ENCODE measurements at regions not wholly inside any gene's neighbourhood (a gene's known extent, or its start where the extent isn't known, plus 50 kb on each side); places are given as distances from the start of the nearest gene placed in this dataset.

DNA sequence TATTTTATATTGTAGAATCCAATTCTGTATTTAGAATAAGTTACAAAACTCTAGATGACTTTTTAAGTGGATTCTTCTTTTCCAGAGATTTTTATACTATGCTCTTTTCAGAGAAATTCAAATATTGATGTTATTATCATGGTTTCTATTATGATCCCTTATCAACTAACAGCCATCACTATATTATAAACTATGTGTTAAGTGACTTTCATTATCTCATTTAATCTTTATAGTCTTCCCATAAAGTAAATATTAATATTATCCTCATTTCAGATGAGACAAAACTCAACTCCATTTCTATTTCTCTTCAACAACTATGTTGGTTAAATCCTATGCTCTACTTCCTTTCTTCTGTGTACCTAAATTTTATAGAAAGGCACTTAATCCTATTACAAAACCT lies 132.6 kb downstream of the ANKRD50 start:
- TF ChIP-seq, protein P1, sequence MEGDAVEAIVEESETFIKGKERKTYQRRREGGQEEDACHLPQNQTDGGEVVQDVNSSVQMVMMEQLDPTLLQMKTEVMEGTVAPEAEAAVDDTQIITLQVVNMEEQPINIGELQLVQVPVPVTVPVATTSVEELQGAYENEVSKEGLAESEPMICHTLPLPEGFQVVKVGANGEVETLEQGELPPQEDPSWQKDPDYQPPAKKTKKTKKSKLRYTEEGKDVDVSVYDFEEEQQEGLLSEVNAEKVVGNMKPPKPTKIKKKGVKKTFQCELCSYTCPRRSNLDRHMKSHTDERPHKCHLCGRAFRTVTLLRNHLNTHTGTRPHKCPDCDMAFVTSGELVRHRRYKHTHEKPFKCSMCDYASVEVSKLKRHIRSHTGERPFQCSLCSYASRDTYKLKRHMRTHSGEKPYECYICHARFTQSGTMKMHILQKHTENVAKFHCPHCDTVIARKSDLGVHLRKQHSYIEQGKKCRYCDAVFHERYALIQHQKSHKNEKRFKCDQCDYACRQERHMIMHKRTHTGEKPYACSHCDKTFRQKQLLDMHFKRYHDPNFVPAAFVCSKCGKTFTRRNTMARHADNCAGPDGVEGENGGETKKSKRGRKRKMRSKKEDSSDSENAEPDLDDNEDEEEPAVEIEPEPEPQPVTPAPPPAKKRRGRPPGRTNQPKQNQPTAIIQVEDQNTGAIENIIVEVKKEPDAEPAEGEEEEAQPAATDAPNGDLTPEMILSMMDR (IDR thresholded peaks at IDR 0.05; ENCODE audit: low read depth, low read length) = no peak
- no peaks in the 10 kb centered on the region for H3K27me3 ChIP-seq (ENCODE audit: insufficient read depth, low read depth, severe bottlenecking)
- H3K9me3 ChIP-seq (ENCODE audit: severe bottlenecking) = peaks cover 23% of the 10 kb centered on the region
- H3K4me3 ChIP-seq (ENCODE audit: low read depth, low read length) = no peak overlapping the region
- no peak overlapping the region for H3K27ac ChIP-seq
- no peaks in the 10 kb centered on the region for H3K36me3 ChIP-seq
- DNase-seq = no peak

DNA sequence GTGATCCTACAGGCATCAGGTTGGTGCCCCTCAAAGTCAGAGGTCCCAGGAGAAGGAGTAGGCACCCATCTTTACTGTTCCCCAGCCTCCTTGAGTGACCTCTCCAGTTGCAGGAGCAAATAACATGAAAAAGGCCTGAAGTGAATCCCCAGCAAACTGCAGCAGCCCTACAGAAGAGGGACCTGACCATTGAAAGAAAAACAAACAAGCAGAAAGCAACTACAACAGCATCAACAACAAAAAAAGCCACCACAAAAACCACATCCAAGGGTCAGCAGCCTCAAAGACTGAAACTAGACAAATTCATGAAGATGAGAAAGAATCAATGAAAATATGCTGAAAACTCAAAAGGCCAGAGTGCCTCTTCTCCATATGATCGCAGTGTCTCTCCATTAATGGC lies 128.7 kb downstream of the ANKRD50 start:
- peaks cover 26% of the 10 kb centered on the region for H3K9me3 ChIP-seq (ENCODE audit: severe bottlenecking)
- H3K27ac ChIP-seq = no peak overlapping the region
- no peaks in the 10 kb centered on the region for H3K36me3 ChIP-seq
- H3K27me3 ChIP-seq (ENCODE audit: insufficient read depth, low read depth, severe bottlenecking) = no peaks in the 10 kb centered on the region
- no peak for DNase-seq
- TF ChIP-seq, protein P1 (IDR thresholded peaks at IDR 0.05; ENCODE audit: low read depth, low read length) = no peak
- H3K4me3 ChIP-seq (ENCODE audit: low read depth, low read length) = no peak overlapping the region

DNA sequence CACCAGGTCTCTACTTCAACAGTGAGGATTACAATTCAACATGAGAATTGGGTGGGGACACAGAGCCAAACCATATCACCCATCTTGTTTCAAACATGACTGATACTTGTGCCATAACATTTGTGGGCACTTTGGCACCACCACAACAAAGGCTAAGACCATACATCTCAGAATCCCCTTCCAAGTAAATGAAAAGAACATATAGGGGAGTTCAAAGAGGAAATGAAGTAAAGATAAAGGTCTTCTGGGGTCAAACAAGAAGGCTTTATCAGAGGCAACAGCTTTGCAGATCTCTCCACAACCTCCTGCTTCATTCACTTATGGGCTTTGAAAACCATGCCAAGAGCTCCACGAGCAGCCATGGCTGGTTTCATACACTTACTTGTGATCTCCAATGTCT lies 122.7 kb downstream of the ANKRD50 start:
- no peak overlapping the region for H3K4me3 ChIP-seq (ENCODE audit: low read depth, low read length)
- DNase-seq = no peak

DNA sequence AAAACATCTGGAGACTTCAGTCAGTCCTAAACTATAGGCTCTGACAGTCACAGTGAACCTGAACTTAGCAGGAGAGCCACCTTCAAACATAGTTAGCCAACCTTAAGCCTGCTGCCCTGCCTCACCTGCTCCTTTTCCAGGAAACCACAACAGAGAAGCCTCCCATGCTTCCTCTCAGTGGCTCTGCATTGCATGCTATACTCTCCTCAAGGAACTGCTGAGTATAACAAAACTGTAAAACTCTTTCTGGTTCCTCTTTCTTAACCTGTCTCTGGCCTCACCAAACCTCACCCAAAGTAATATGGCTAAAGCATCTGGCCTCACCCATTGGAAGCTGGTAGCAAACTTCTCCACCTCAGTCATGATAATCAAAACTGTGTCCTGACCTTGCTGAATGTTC lies 122.1 kb downstream of the ANKRD50 start:
- TF ChIP-seq, protein P1 (IDR thresholded peaks at IDR 0.05; ENCODE audit: low read depth, low read length) = no peak
- no peak for DNase-seq
- no peak overlapping the region for H3K27ac ChIP-seq
- H3K36me3 ChIP-seq = no peaks in the 10 kb centered on the region
- H3K27me3 ChIP-seq (ENCODE audit: insufficient read depth, low read depth, severe bottlenecking) = no peaks in the 10 kb centered on the region
- no peak overlapping the region for H3K4me3 ChIP-seq (ENCODE audit: low read depth, low read length)
- peaks cover 3% of the 10 kb centered on the region for H3K9me3 ChIP-seq (ENCODE audit: severe bottlenecking)

More for the DNA sequence above, 122.7 kb downstream of the ANKRD50 start:
- TF ChIP-seq, protein P1 (IDR thresholded peaks at IDR 0.05; ENCODE audit: low read depth, low read length) = no peak
- H3K27ac ChIP-seq = no peak overlapping the region
- peaks cover 3% of the 10 kb centered on the region for H3K9me3 ChIP-seq (ENCODE audit: severe bottlenecking)
- no peaks in the 10 kb centered on the region for H3K36me3 ChIP-seq
- no peaks in the 10 kb centered on the region for H3K27me3 ChIP-seq (ENCODE audit: insufficient read depth, low read depth, severe bottlenecking)

- no peak overlapping the region for H3K27ac ChIP-seq
Observed at GRCh38 chr4:124591637-124592036, 120.9 kb downstream of the ANKRD50 start.

DNA sequence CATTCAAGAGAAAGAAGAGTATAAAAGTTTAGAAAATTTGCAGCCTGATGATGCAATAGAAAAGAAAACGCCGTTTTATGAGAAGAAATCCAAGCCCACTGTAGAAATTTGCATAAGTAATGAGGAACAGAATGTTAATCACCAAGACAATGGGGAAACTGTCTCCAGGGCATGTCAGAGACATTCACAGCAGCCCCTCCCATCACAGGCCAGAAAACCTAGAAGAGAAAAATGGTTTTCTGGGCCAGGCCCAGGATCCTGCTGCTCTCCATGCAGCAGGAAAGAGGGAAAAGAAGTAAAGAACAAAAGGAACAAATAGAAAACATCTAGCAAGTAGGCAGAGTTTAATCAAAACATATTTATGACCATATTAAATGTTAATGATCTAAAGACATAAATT lies 119.0 kb downstream of the ANKRD50 start:
- Histone ChIP-seq H3K4me3 (ENCODE audit: low read depth, low read length) (no peak overlapping the region), H3K27me3 (ENCODE audit: insufficient read depth, low read depth, severe bottlenecking) (no peaks in the 10 kb centered on the region), H3K27ac (no peak overlapping the region), H3K9me3 (ENCODE audit: severe bottlenecking) (no peaks in the 10 kb centered on the region), H3K36me3 (no peaks in the 10 kb centered on the region)
- TF ChIP-seq, protein P1 (IDR thresholded peaks at IDR 0.05; ENCODE audit: low read depth, low read length) = no peak
- no peak for DNase-seq

More at GRCh38 chr4:124591637-124592036, 120.9 kb downstream of the ANKRD50 start:
- Histone ChIP-seq H3K9me3 (ENCODE audit: severe bottlenecking) (peaks cover 3% of the 10 kb centered on the region), H3K36me3 (no peaks in the 10 kb centered on the region), H3K4me3 (ENCODE audit: low read depth, low read length) (no peak overlapping the region), H3K27me3 (ENCODE audit: insufficient read depth, low read depth, severe bottlenecking) (no peaks in the 10 kb centered on the region)
- DNase-seq = no peak
- TF ChIP-seq, protein P1 (IDR thresholded peaks at IDR 0.05; ENCODE audit: low read depth, low read length) = no peak
